OCI-LY7 (cell line): ENCODE measurements at regions not wholly inside any gene's neighbourhood (a gene's known extent, or its start where the extent isn't known, plus 50 kb on each side); places are given as distances from the start of the nearest gene placed in this dataset.

Source experiments
- BruUV-seq: library from RNA; stranded (reverse); fragments of 400-500 nt; replicated peaks from 2 replicates; lab custom pipeline; 2021; lab: Mats Ljungman, UMichigan
- CTCF ChIA-PET: fragments of 300-600 bp; sonication (Branson Sonifier 250); formaldehyde crosslinking; loops from one replicate; lab custom pipeline; 2022; ENCODE audit warnings: antibody characterized with exemption; ENCODE audit not compliant: unreplicated experiment; lab: Charles Lee
- POLR2A ChIA-PET: fragments of 300-600 bp; sonication (Branson Sonifier 250); formaldehyde crosslinking; loops from one replicate; lab custom pipeline; 2022; ENCODE audit warnings: antibody characterized with exemption; lab: Charles Lee
- DNase-seq: peaks from one replicate; pipeline ENCODE4 v3.0.0-alpha.2; 2015; ENCODE audit warnings: low spot score
- H2AFZ ChIP-seq: fragments of 200-600 bp; sonication (generic), shearing (Covaris generic); 2 replicates; pipeline ENCODE4 v1.6.1; 2014; ENCODE audit warnings: mild to moderate bottlenecking, antibody characterized with exemption, low read length, moderate library complexity
- H3K27ac ChIP-seq: fragments of 200-600 bp; sonication (generic); 2 replicates; pipeline ENCODE4 v1.5.1; 2014; ENCODE audit warnings: mixed run types, low read depth, mild to moderate bottlenecking, moderate library complexity, low read length, inconsistent platforms; ENCODE audit not compliant: poor library complexity, severe bottlenecking
- H3K36me3 ChIP-seq: fragments of 200-600 bp; sonication (generic); 2 replicates; pipeline ENCODE4 v1.6.1; 2014; ENCODE audit warnings: mild to moderate bottlenecking, antibody characterized with exemption, low read length, moderate library complexity, mixed read lengths; ENCODE audit not compliant: insufficient read depth
- H3K4me1 ChIP-seq: fragments of 200-600 bp; sonication (generic); 2 replicates; pipeline ENCODE4 v1.5.1; 2014; ENCODE audit warnings: mild to moderate bottlenecking, low read length; ENCODE audit not compliant: insufficient read depth, poor library complexity, severe bottlenecking
- H3K4me2 ChIP-seq: fragments of 200-600 bp; sonication (generic); 2 replicates; pipeline ENCODE4 v1.6.1; 2014; ENCODE audit warnings: mild to moderate bottlenecking, low read length
- H3K4me3 ChIP-seq: fragments of 200-600 bp; sonication (generic); 2 replicates; pipeline ENCODE4 v1.5.1; 2014; ENCODE audit warnings: mild to moderate bottlenecking, low read depth, low read length; ENCODE audit not compliant: poor library complexity, severe bottlenecking
- H3K79me2 ChIP-seq: fragments of 200-600 bp; sonication (generic); 2 replicates; pipeline ENCODE4 v1.6.1; 2016; ENCODE audit warnings: low read depth, mild to moderate bottlenecking, low read length, moderate library complexity, mixed read lengths; ENCODE audit not compliant: insufficient read depth
- H3K9me2 ChIP-seq: fragments of 200-600 bp; sonication (generic); 2 replicates; pipeline ENCODE4 v1.6.1; 2016; ENCODE audit warnings: mild to moderate bottlenecking, low read length, mixed read lengths; ENCODE audit not compliant: insufficient read depth
- H3K9me3 ChIP-seq: fragments of 200-600 bp; sonication (generic); 2 replicates; pipeline ENCODE4 v1.6.1; 2014; ENCODE audit warnings: mild to moderate bottlenecking, mixed run types, low read length, mixed read lengths
- H4K20me1 ChIP-seq: fragments of 200-600 bp; sonication (generic); 2 replicates; pipeline ENCODE4 v1.6.1; 2014; ENCODE audit warnings: mild to moderate bottlenecking, antibody characterized with exemption, low read length, moderate library complexity, mixed read lengths; ENCODE audit not compliant: insufficient read depth
- EZH2phosphoT487 ChIP-seq: fragments of 200-600 bp; sonication (generic); IDR thresholded peaks from 2 replicates; pipeline ENCODE4 v1.6.1; 2018; ENCODE audit warnings: low read depth, borderline replicate concordance, mild to moderate bottlenecking, mixed run types, antibody characterized with exemption, low read length, moderate library complexity, mixed read lengths
- intact Hi-C: fragments of 100-400 bp; cut with micrococcal nuclease; formaldehyde crosslinking; loops from one replicate; pipeline ENCODE4 v1.10.0; 2022; ENCODE audit not compliant: unreplicated experiment
- TF ChIP-seq, protein P1 (sequence below): fragments of 200-600 bp; sonication (generic); conservative IDR thresholded peaks from 2 replicates; pipeline ENCODE4 v1.5.1; 2014; ENCODE audit warnings: mild to moderate bottlenecking, antibody characterized with exemption, low read length, moderate library complexity, mixed read lengths

DNA sequence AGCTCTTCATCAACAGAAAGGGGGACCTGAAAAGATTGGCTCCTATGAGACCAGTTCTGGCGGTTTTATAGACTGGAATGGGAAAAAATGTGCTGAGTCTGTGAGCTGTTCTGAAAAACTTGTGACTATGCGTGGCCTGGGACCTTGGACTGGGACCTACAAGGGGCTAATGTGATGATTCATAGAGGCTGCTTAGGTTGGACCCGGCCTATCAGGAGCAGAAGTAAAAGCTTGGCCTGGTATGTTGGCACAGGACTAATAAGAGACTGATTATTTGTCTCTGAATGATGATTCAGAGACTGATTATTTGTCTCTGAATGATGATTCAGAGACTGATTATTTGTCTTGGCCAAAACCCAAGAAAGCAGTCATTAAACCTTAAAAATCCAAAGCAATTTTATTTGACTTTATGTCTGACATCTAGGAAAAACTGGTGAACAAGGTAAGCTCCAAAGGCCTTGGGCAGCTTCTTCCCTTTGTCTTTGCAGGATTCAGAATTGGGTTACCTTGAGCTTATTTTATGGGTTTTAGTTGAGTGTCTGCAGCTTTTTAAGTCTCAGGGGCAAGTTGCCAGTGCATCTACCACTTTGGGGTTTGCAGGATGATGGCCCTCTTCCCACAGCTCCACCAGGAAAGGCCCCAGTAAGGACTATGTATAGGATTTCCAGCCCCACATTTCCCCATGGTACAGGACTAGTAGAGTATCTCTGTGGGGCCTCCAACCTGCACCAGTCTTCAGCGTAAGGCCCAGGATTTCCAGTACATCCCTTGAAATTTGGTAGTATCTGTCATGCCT is 390.3 kb downstream of the KDM5D start:
- POLR2A ChIA-PET = interaction anchor here (0.7 kb wide), 1 partner anchor 1062 kb away, joined by 3 read pairs; no protein-coding TSS in a partner anchor
- no TSS peak for BruUV-seq
- Histone ChIP-seq H3K79me2 (no peaks in the 10 kb centered on the region), H4K20me1 (no peaks in the 10 kb centered on the region), H3K4me2 (no peak overlapping the region), H3K4me3 (no peak overlapping the region), H3K9me2 (no peaks in the 10 kb centered on the region), H2AFZ (no peak overlapping the region), H3K36me3 (no peaks in the 10 kb centered on the region), H3K9me3 (no peaks in the 10 kb centered on the region), H3K27ac (no peak overlapping the region), H3K4me1 (no peaks in the 10 kb centered on the region)
- TF ChIP-seq EZH2phosphoT487 = no peak
- TF ChIP-seq, protein P1, sequence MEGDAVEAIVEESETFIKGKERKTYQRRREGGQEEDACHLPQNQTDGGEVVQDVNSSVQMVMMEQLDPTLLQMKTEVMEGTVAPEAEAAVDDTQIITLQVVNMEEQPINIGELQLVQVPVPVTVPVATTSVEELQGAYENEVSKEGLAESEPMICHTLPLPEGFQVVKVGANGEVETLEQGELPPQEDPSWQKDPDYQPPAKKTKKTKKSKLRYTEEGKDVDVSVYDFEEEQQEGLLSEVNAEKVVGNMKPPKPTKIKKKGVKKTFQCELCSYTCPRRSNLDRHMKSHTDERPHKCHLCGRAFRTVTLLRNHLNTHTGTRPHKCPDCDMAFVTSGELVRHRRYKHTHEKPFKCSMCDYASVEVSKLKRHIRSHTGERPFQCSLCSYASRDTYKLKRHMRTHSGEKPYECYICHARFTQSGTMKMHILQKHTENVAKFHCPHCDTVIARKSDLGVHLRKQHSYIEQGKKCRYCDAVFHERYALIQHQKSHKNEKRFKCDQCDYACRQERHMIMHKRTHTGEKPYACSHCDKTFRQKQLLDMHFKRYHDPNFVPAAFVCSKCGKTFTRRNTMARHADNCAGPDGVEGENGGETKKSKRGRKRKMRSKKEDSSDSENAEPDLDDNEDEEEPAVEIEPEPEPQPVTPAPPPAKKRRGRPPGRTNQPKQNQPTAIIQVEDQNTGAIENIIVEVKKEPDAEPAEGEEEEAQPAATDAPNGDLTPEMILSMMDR = no peak
- intact Hi-C loops = no loop called here
- no peak for DNase-seq
- CTCF ChIA-PET = no interaction called here

DNA sequence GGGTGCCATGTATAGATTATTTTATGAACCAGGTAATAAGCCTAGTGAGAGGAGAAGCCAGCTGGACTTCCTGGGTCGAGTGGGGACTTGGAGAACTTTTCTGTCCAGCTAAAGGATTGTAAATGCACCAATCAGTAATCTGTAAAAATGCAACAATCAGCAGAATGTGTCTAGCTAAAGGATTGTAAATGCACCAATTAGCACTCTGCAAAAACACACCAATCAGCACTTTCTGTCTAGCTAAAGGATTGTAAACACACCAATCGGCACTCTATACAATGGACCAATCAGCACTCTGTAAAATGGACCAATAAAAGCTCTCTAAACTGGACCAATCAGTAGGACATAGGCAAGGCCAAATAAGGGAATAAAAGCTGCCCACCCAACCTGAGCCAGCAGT is 392.9 kb downstream of the KDM5D start:
- no TSS peak for BruUV-seq
- POLR2A ChIA-PET = no interaction called here

More for the DNA sequence above, 392.9 kb downstream of the KDM5D start:
- H2AFZ ChIP-seq = no peak overlapping the region
- H3K9me3 ChIP-seq = no peaks in the 10 kb centered on the region
- H3K79me2 ChIP-seq = no peaks in the 10 kb centered on the region
- no peak overlapping the region for H3K27ac ChIP-seq
- H3K4me3 ChIP-seq = no peak overlapping the region
- CTCF ChIA-PET = no interaction called here
- no peak for DNase-seq
- no peaks in the 10 kb centered on the region for H3K9me2 ChIP-seq
- no peaks in the 10 kb centered on the region for H3K4me1 ChIP-seq
- intact Hi-C loops = no loop called here
- TF ChIP-seq EZH2phosphoT487 = no peak
- TF ChIP-seq, protein P1 = no peak
- no peaks in the 10 kb centered on the region for H4K20me1 ChIP-seq
- H3K36me3 ChIP-seq = no peaks in the 10 kb centered on the region
- H3K4me2 ChIP-seq = no peak overlapping the region
